ENCODE measurements at regions not wholly inside any gene's neighbourhood (a gene's known extent, or its start where the extent isn't known, plus 50 kb on each side); places are given as distances from the start of the nearest gene placed in this dataset.
A peak's percentile ranks its signal among the peaks of the same experiment; 100 is the strongest.

- no peaks in the 10 kb centered on the region for H3K36me3 ChIP-seq (ENCODE audit: control insufficient read depth, insufficient read depth, low read length)
- no peak for DNase-seq (ENCODE audit: low read depth)
- TF ChIP-seq, protein P1, sequence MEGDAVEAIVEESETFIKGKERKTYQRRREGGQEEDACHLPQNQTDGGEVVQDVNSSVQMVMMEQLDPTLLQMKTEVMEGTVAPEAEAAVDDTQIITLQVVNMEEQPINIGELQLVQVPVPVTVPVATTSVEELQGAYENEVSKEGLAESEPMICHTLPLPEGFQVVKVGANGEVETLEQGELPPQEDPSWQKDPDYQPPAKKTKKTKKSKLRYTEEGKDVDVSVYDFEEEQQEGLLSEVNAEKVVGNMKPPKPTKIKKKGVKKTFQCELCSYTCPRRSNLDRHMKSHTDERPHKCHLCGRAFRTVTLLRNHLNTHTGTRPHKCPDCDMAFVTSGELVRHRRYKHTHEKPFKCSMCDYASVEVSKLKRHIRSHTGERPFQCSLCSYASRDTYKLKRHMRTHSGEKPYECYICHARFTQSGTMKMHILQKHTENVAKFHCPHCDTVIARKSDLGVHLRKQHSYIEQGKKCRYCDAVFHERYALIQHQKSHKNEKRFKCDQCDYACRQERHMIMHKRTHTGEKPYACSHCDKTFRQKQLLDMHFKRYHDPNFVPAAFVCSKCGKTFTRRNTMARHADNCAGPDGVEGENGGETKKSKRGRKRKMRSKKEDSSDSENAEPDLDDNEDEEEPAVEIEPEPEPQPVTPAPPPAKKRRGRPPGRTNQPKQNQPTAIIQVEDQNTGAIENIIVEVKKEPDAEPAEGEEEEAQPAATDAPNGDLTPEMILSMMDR (IDR thresholded peaks at IDR 0.05; ENCODE audit: insufficient read depth, low read depth, low read length), result no peak
- H3K27me3 ChIP-seq (ENCODE audit: control insufficient read depth, insufficient read depth, low read length), result no peaks in the 10 kb centered on the region
- POLR2A ChIA-PET, result no interaction called here
- CTCF ChIA-PET, result interaction anchor here (0.8 to 1.2 kb wide), 2 partner anchors 195 to 298 kb away, joined by 3 to 6 read pairs; no protein-coding TSS in a partner anchor
- H3K4me3 ChIP-seq (ENCODE audit: low read depth, low read length), result no peak overlapping the region
Measured at GRCh38 chr1:234909851-234910250, 218.8 kb downstream of the TOMM20 start.

DNA sequence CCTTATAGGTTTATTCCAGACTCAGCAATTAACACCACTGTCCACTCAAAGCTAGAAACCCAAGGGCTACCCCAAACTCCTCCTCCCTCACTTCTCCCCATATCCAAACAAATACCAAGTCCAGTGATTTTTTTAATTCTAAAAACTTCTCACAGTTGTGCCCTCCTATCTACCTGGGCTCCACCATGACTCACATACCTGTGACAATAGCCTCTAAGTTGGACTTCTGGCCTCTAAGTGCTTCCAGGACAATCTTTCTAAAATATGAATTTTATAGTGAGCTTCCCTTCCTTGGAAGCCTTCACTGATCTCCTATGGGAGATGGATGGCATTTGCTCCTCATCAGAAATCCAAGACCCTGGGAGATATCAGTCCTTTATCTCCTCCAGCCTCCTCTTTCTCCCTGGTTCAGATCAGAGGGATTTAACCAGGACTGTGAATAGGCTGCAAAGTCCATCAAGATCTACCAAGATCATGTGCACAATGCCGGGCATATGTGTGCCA lies 219.3 kb downstream of the TOMM20 start:
- ChIA-PET CTCF (interaction anchor here (0.8 kb wide), 1 partner anchor 298 kb away, joined by 6 read pairs; no protein-coding TSS in a partner anchor), POLR2A (no interaction called here)
- Histone ChIP-seq H3K27me3 (ENCODE audit: control insufficient read depth, insufficient read depth, low read length) (no peaks in the 10 kb centered on the region), H3K4me3 (ENCODE audit: low read depth, low read length) (no peak overlapping the region), H3K36me3 (ENCODE audit: control insufficient read depth, insufficient read depth, low read length) (no peaks in the 10 kb centered on the region)
- TF ChIP-seq, protein P1 (IDR thresholded peaks at IDR 0.05; ENCODE audit: insufficient read depth, low read depth, low read length), result no peak
- no peak for DNase-seq (ENCODE audit: low read depth)

GRCh38 chr1:234908571-234908970 lies 220.1 kb downstream of the TOMM20 start:
- CTCF ChIA-PET, result interaction anchor here (1.2 kb wide), 2 partner anchors 17 to 185 kb away, joined by 3 to 4 read pairs; no protein-coding TSS in a partner anchor
- POLR2A ChIA-PET, result no interaction called here

DNA sequence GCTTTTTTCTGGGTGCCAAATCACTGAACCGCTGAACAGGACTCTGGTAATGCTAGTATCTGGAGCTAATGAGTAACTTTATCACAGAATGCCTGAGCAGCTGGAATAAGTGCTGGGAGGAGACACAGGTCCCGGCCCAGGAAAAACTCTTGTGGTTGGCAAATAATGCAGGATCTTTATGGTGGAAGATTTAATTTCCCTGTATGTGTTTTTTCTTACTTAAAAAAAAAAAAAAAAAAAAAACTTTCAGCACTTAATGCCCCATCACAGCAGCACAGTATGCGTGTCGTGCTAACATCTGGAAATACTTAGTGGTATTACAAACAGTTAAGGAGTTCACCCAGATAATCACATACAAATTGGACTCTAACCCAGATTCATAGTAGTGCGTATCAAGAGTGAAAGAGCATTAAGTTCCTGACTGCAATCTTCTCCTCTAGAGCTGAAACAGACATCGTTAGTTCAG lies 220.7 kb downstream of the TOMM20 start:
- peak; percentile 83 for DNase-seq (ENCODE audit: low read depth)
- TF ChIP-seq, protein P1 (IDR thresholded peaks at IDR 0.05; ENCODE audit: insufficient read depth, low read depth, low read length), result no peak
- CTCF ChIA-PET, result interaction anchor here (0.9 to 1.2 kb wide), 4 partner anchors 17 to 185 kb away, joined by 3 to 4 read pairs (median 3); no protein-coding TSS in a partner anchor
- Histone ChIP-seq H3K36me3 (ENCODE audit: control insufficient read depth, insufficient read depth, low read length) (no peaks in the 10 kb centered on the region), H3K4me3 (ENCODE audit: low read depth, low read length) (no peak overlapping the region), H3K27me3 (ENCODE audit: control insufficient read depth, insufficient read depth, low read length) (no peaks in the 10 kb centered on the region)
- POLR2A ChIA-PET, result no interaction called here

More at GRCh38 chr1:234908571-234908970, 220.1 kb downstream of the TOMM20 start:
- no peaks in the 10 kb centered on the region for H3K36me3 ChIP-seq (ENCODE audit: control insufficient read depth, insufficient read depth, low read length)
- TF ChIP-seq, protein P1 (IDR thresholded peaks at IDR 0.05; ENCODE audit: insufficient read depth, low read depth, low read length), result no peak
- H3K27me3 ChIP-seq (ENCODE audit: control insufficient read depth, insufficient read depth, low read length), result no peaks in the 10 kb centered on the region
- no peak for DNase-seq (ENCODE audit: low read depth)
- H3K4me3 ChIP-seq (ENCODE audit: low read depth, low read length), result no peak overlapping the region

DNA sequence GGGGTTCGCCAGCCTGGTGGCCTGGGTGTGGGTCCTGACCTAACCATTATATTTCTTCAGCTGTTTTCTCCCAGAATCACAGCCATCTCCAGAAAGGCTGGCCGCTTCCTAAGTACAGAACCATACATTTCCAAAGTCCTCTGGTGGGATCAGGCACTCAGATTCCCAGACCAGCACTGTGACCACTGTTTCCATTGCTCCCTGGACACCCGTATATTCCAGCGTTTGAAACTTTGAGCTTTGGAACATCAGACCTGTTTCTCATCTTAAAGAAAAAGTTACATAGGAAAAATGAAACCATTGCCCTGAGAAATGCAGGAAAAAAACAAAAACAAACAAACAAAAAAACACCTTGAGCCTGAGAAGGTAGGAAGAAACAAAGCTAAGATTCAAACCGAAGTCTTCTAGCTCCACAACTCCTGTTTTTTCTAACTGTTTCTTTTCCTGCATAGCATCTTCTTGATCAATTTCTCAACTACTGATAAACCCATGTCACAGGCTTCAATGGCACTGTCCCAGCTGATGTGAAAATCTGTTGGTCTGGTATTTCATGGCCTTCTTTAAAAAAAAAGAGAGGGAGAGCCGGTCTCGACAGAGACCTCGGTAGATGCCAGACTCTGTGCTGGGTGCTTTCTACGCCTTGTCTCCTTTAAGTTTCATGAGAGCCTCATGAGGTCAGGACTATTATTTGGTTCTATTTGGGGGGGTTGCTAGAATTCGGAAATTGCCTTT lies 221.3 kb downstream of the TOMM20 start:
- ChIA-PET CTCF (interaction anchor here (0.8 to 1.2 kb wide), 4 partner anchors 16 to 186 kb away, joined by 3 read pairs; no protein-coding TSS in a partner anchor), POLR2A (no interaction called here)
- H3K4me3 ChIP-seq (ENCODE audit: low read depth, low read length), result no peak overlapping the region
- no peak for DNase-seq (ENCODE audit: low read depth)
- TF ChIP-seq, protein P1 (IDR thresholded peaks at IDR 0.05; ENCODE audit: insufficient read depth, low read depth, low read length), result no peak
- H3K27me3 ChIP-seq (ENCODE audit: control insufficient read depth, insufficient read depth, low read length), result no peaks in the 10 kb centered on the region
- no peaks in the 10 kb centered on the region for H3K36me3 ChIP-seq (ENCODE audit: control insufficient read depth, insufficient read depth, low read length)

All from BJ (cell line).